K562 (cell line): ENCODE measurements at regions not wholly inside any gene's neighbourhood (a gene's known extent, or its start where the extent isn't known, plus 50 kb on each side); places are given as distances from the start of the nearest gene placed in this dataset.

Experiments
- ATAC-seq: fragments of 200-7000 bp; cut with Tn5 transposase; 3 replicates; pipeline ENCODE4 v1.9.1; 2020; ENCODE audit warnings: moderate library complexity
- BruUV-seq: library from RNA; stranded (reverse); fragments of 400-500 nt; replicated peaks from 2 replicates; lab custom pipeline; 2021; lab: Mats Ljungman, UMichigan
- CTCF ChIA-PET: fragments of 300-600 bp; formaldehyde crosslinking; extraction: SDS; loops from one replicate; lab custom pipeline; 2021; ENCODE audit warnings: low intra/inter-chr PET ratio; lab: Yijun Ruan, JAX
- POLR2A ChIA-PET: fragments of 300-600, 350-650 bp; sonication (Branson Sonifier 250); formaldehyde crosslinking; extraction: SDS; loops from one replicate; lab custom pipeline; 2021; ENCODE audit warnings: antibody characterized with exemption, inconsistent platforms; lab: Yijun Ruan, JAX
- DNase-seq, 4 experiments: peaks; one replicate each; pipeline versions ENCODE4 v3.0.0 to v3.0.0-alpha.2; 2011 to 2018; ENCODE audit warnings: low spot score in 3 of 4, mixed read lengths in 3 of 4; ENCODE audit errors: extremely low read depth in 1 of 4
- FAIRE-seq: peaks from 2 replicates; lab custom pipeline; 2011; peaks lifted over from hg19 to GRCh38; lab: Jason Lieb, UNC
- H2AFZ ChIP-seq: 2 replicates; pipeline ENCODE4 v1.6.0; 2011; ENCODE audit warnings: low read depth, low read length, control low read depth, inconsistent platforms
- H3K27ac ChIP-seq: fragments of 200-600 bp; 3 replicates; pipeline ENCODE4 v1.8.0; 2011; ENCODE audit warnings: low read depth, mild to moderate bottlenecking, control low read depth, inconsistent platforms, low read length, moderate library complexity, mixed read lengths; ENCODE audit errors: extremely low read depth
- H3K27me3 ChIP-seq, 2 experiments: fragments of 300-600 bp in 1 of 2; 2 replicates in 1 of 2; 3 replicates in 1 of 2; pipeline versions ENCODE4 v1.6.0 to v1.8.0; 2011; ENCODE audit warnings: inconsistent platforms in 2 of 2, low read length in 2 of 2, mild to moderate bottlenecking in 1 of 2, mixed read lengths in 1 of 2, moderate library complexity in 1 of 2; ENCODE audit not compliant: control insufficient read depth in 2 of 2, insufficient read depth in 2 of 2
- H3K36me3 ChIP-seq: fragments of 300-600 bp; 3 replicates; pipeline ENCODE4 v1.8.0; 2011; ENCODE audit warnings: mild to moderate bottlenecking, low read length, inconsistent platforms; ENCODE audit not compliant: control insufficient read depth, insufficient read depth
- H3K4me1 ChIP-seq, 2 experiments: fragments of 200-600 bp in 1 of 2; replicated peaks in 1 of 2; 2 replicates in 1 of 2; 3 replicates in 1 of 2; pipeline versions ENCODE4 v1.5.1 to v1.8.0; 2011; ENCODE audit warnings: inconsistent platforms in 2 of 2, low read length in 2 of 2, mild to moderate bottlenecking in 1 of 2, mixed read lengths in 1 of 2, moderate library complexity in 1 of 2; ENCODE audit not compliant: control insufficient read depth in 2 of 2, insufficient read depth in 2 of 2
- H3K4me2 ChIP-seq: 2 replicates; pipeline ENCODE4 v1.6.1; 2011; ENCODE audit warnings: low read length, control low read depth, inconsistent platforms, mixed read lengths; ENCODE audit not compliant: insufficient read depth
- H3K4me3 ChIP-seq: fragments of 200-600 bp; sonication (generic), shearing (Covaris generic); 2 replicates; pipeline ENCODE4 v1.5.1; 2016; ENCODE audit warnings: control low read depth, inconsistent platforms
- H3K79me2 ChIP-seq: fragments of 200-600 bp; 3 replicates; pipeline ENCODE4 v1.8.0; 2011; ENCODE audit warnings: low read length, inconsistent platforms; ENCODE audit not compliant: control insufficient read depth, insufficient read depth
- H3K9ac ChIP-seq, 2 experiments: 2 replicates each; pipeline versions ENCODE4 v1.6.0 to v1.6.1; 2011; ENCODE audit warnings: low read depth in 2 of 2, low read length in 2 of 2, control low read depth in 1 of 2, inconsistent platforms in 1 of 2, mild to moderate bottlenecking in 1 of 2, mixed read lengths in 1 of 2; ENCODE audit not compliant: insufficient read depth in 1 of 2
- H3K9me1 ChIP-seq: one replicate; pipeline ENCODE4 v1.6.0; 2011; ENCODE audit warnings: inconsistent platforms, mild to moderate bottlenecking, low read length, moderate library complexity; ENCODE audit not compliant: control insufficient read depth, insufficient read depth
- H3K9me3 ChIP-seq: replicated peaks from 2 replicates; pipeline ENCODE4 v1.5.1; 2011; ENCODE audit warnings: low read depth, low read length, inconsistent platforms; ENCODE audit not compliant: control insufficient read depth, insufficient read depth
- H4K20me1 ChIP-seq: replicated peaks from 2 replicates; pipeline ENCODE4 v1.6.1; 2011; ENCODE audit warnings: low read length, inconsistent platforms, mixed read lengths; ENCODE audit not compliant: control insufficient read depth, insufficient read depth
- AFF1 ChIP-seq, 2 experiments: fragments of 450-650 bp; IDR thresholded peaks; 2 replicates each; pipeline ENCODE4 v1.6.1; 2018; ENCODE audit warnings: mild to moderate bottlenecking in 2 of 2, low read depth in 1 of 2; ENCODE audit not compliant: partially characterized antibody in 2 of 2
- ATF4 ChIP-seq: fragments of 450-650 bp; formaldehyde crosslinking; IDR thresholded peaks from 2 replicates; pipeline ENCODE4 v1.4.0; 2022; ENCODE audit warnings: mild to moderate bottlenecking, moderate library complexity
- BDP1 ChIP-seq: IDR thresholded peaks from 3 replicates; pipeline ENCODE4 v1.6.1; 2011; ENCODE audit not compliant: insufficient read length, insufficient read depth
- CTBP1 ChIP-seq: fragments of 450-650 bp; IDR thresholded peaks from 2 replicates; pipeline ENCODE4 v1.6.1; 2016; ENCODE audit warnings: borderline replicate concordance
- E2F3 ChIP-seq: fragments of 250-450 bp; sonication (Bioruptor Pico); IDR thresholded peaks from 2 replicates; pipeline ENCODE4 v1.4.0; 2020; ENCODE audit warnings: mild to moderate bottlenecking
- FIP1L1 ChIP-seq: fragments of 200-400 bp; formaldehyde crosslinking; IDR thresholded peaks from 2 replicates; pipeline ENCODE4 v1.6.1; 2018; ENCODE audit warnings: mild to moderate bottlenecking, low read depth, low read length; ENCODE audit not compliant: poor library complexity, severe bottlenecking
- HCFC1 ChIP-seq: IDR thresholded peaks from 2 replicates; pipeline ENCODE4 v1.6.1; 2012; ENCODE audit warnings: low read depth, low read length, improper control_type of control experiment
- LARP7 ChIP-seq: fragments of 450-650 bp; IDR thresholded peaks from 2 replicates; pipeline ENCODE4 v1.6.1; 2016
- MCM7 ChIP-seq, 2 experiments: fragments of 450-650 bp; IDR thresholded peaks; 2 replicates each; pipeline ENCODE4 v1.6.1; 2016 to 2018
- NBN ChIP-seq: fragments of 450-650 bp; IDR thresholded peaks from 2 replicates; pipeline ENCODE4 v1.6.1; 2016; ENCODE audit warnings: low read depth, mild to moderate bottlenecking
- RAD51 ChIP-seq: fragments of 450-650 bp; IDR thresholded peaks from 2 replicates; pipeline ENCODE4 v1.7.1; 2016; ENCODE audit warnings: low read depth, mild to moderate bottlenecking, borderline replicate concordance
- YBX1 ChIP-seq: fragments of 450-650 bp; IDR thresholded peaks from 2 replicates; pipeline ENCODE4 v1.7.1; 2016; ENCODE audit warnings: mild to moderate bottlenecking
- ZNF511 ChIP-seq: sonication (generic); formaldehyde crosslinking; IDR thresholded peaks from 2 replicates; pipeline ENCODE4 v1.8.0; 2022; ENCODE audit warnings: mild to moderate bottlenecking, missing genetic modification reagents
- ZNF592 ChIP-seq: fragments of 450-650 bp; IDR thresholded peaks from 2 replicates; pipeline ENCODE4 v1.6.1; 2017; ENCODE audit warnings: antibody characterized with exemption, mild to moderate bottlenecking
- WGBS: fragments of 100-300 bp; shearing (Covaris generic); methylation state at CpG from one replicate; pipeline ENCODE4 v1.1.6; 2016; ENCODE audit warnings: low coverage, mixed read lengths; ENCODE audit not compliant: insufficient coverage; ENCODE audit errors: missing lambda C conversion rate; 5-methylcytosine and 5-hydroxymethylcytosine counted together
- in situ Hi-C: fragments of 300-500 bp; cut with MboI; formaldehyde crosslinking; loops from 4 replicates; pipeline ENCODE4 v1.15.0; 2018; ENCODE audit warnings: inconsistent platforms, mixed read lengths
- intact Hi-C: fragments of 100-400 bp; cut with micrococcal nuclease; formaldehyde crosslinking; loops from 2 replicates; pipeline ENCODE4 v1.14.2; 2022

GRCh38 chr10:130778166-130778545 lies 533.4 kb downstream of the TCERG1L start:
- Histone ChIP-seq H3K9ac (no peak overlapping the region), H3K4me1 (no peaks in the 10 kb centered on the region), H3K9me1 (no peaks in the 10 kb centered on the region), H4K20me1 (no peaks in the 10 kb centered on the region), H3K9me3 (no peaks in the 10 kb centered on the region), H3K36me3 (no peaks in the 10 kb centered on the region), H3K27ac (no peak overlapping the region), H3K4me2 (no peak overlapping the region), H2AFZ (no peak overlapping the region), H3K79me2 (no peaks in the 10 kb centered on the region), H3K4me3 (no peak overlapping the region), H3K27me3 (peaks cover 0 to 12% of the 10 kb centered on the region in 2 experiments; a peak in 1 of 5 replicates)
- CTCF ChIA-PET, result no interaction called here
- BruUV-seq, result no TSS peak
- no peak for FAIRE-seq
- DNase-seq, result no peak
- in situ Hi-C loops, result no loop called here
- intact Hi-C loops, result no loop called here
- 0% methylated on average over 6 of the region's 7 CpGs for WGBS
- POLR2A ChIA-PET, result no interaction called here
- ATAC-seq, result no peak
- TF ChIP-seq NBN (no peak), CTBP1 (no peak), FIP1L1 (no peak), E2F3 (no peak), ZNF592 (no peak), RAD51 (no peak), MCM7 (IDR thresholded peaks at IDR 0.05) (no peak), ATF4 (CRISPR knock-in tag) (no peak), AFF1 (IDR thresholded peaks at IDR 0.05; ENCODE audit: low read depth in 1 of 2, partially characterized antibody in 2 of 2) (no peak), LARP7 (no peak), HCFC1 (no peak), BDP1 (no peak), YBX1 (no peak), ZNF511 (CRISPR knock-in tag) (no peak)
